ELF-1 (cell line): ENCODE measurements at regions not wholly inside any gene's neighbourhood (a gene's known extent, or its start where the extent isn't known, plus 50 kb on each side); places are given as distances from the start of the nearest gene placed in this dataset.

Source experiments
- DNase-seq: peaks from one replicate; pipeline ENCODE4 v3.0.0-alpha.2; 2016; ENCODE audit warnings: low read depth, low spot score

DNA sequence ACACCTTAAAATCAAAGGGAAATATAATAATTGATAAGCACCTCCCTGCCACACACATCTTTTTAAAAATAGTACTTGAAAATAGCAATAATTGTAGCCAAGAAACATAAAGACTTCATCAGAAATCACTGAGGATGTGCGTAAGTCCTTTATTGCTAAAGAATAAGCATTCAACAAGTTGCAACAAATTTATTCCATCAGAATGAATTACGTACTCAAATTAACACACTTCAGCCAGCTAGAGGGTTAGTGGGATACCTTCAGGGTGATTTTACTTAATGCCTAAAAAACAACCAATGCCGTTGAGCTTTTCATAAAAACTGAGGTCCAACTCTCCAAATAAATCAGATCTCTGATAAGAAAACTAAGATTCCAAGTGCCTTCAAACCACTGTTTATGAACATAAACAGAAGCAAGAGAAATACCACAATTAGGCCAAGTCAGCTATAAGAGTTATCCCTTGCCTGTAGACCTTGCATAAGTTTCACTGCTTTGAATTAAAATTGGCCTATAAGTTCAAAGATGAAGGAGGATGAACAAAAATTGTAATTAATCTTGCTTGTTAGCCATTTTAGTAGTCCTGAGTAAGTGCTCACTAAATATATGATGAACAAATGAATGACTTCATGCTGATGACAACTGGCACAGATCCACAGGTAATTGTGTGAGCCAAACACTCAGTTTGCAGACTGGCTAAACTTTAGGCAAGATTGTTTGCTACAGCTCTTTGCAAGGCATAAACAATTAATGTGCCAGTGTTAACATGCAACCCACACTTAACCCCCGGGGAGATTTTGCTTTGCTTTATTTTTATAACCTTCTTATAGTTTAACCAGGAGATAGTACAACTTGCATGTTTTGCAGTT lies 375.1 kb upstream of the THBS1 start:
- no peak for DNase-seq

DNA sequence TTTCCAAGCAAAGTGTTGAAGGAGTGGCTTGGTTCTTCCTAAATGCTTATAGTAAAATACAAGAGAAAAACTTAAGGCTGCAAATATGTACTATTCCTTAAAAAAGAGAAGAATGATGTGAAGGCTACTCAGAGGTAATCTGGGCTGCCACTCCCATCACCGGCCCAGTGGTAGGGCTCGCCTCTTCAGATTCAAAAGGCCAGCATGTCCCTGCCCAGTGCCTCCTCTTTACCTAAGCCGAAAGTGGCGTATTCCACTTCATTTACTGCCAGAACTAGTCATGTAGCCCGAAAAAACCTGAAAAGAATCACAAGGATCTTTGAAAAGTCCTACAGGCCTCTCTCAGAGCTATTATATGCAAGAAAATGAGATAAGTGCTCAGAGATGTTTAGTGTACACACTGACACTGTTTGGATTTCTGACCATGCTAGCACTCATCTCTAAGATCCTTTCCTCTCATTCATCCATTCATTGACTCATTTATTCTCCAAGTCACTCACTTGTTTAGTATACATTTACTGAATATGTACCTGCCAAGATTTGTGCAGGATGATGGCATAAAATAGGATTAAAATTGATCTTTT lies 373.3 kb upstream of the THBS1 start:
- DNase-seq: no peak

DNA sequence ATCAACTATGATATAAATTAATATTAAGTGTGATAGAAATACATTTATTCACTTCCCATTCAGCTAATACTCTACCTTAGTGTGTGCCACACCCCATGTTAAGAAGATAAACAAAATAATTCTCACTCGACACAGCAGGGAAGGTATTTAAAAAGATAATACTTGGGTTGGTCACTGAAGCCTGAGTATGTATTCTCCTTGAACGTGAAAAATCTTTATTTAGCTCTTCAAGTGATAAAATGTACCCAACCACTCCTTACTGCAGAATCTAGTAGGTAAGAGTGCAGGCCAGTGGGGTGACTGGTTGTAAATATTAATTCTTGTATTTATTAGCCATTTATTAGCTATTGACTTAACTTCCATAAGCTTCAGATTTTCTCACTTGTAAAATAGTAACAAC lies 372.7 kb upstream of the THBS1 start:
- no peak for DNase-seq

DNA sequence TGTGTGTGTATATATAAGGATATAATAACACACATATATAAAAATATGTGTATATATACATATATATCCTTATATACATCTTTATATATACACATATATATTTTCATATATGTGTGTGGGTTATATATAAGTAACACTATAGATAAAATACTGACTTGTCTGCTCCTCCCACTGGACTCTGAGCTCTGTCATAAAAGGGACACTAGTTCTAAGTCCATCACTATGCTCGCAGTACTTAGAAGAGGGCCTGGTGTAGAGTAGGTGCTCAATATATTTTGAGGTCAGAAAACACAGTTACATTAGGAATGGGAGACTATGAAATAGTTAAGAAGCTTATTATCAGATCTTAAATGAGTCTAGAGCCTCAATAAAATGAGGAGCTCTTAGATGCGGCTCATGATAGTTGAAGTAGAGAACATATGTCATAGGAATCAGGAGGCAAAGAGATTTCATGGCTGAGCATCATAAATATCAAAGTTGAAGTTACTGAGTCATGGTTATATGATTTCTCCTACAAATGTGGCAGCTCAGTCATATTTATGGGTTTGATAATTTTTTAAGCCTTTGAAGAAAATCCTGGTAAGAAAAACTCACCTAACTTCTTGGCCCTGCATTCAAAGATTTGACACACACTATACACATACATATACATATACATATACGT lies 371.2 kb upstream of the THBS1 start:
- no peak for DNase-seq

DNA sequence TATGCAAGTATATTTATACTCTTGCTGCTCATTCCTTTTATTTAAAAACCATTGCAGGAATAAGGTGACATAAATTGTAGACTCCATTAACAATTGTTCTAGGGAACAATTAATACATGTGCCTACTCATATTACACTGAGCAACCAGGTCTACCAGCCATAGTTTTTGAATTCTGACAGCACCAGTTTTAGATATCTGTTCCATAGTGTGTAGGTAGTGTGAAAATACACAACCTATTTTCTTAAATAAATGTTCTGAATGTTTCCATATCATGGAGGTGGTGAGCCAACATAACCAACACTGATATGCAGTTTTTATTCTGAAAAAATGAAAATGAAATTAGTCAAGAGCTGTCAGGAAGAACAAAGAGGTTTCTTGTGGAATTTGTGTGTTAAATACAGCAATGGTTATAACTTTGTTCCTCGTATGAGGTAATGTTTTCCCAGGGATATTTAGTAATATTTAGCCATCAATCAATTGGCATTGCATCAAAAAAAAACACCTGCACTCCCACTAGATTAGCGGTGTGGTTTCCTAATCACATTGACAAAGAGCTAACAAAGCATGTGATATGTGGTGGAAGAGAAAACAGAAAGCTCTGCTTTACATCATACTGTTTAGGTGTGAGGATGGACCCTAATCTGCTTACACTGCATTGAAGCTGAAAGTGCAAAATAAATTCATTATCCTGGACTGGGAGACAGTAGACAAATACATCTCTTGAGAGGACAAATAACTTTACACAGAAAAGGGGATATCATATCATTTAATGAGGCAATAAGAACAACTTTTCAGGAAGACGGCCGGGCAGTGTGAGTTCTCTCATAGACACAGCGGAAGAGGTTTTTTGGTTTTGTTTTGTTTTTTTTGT lies 369.5 kb upstream of the THBS1 start:
- DNase-seq: no peak

DNA sequence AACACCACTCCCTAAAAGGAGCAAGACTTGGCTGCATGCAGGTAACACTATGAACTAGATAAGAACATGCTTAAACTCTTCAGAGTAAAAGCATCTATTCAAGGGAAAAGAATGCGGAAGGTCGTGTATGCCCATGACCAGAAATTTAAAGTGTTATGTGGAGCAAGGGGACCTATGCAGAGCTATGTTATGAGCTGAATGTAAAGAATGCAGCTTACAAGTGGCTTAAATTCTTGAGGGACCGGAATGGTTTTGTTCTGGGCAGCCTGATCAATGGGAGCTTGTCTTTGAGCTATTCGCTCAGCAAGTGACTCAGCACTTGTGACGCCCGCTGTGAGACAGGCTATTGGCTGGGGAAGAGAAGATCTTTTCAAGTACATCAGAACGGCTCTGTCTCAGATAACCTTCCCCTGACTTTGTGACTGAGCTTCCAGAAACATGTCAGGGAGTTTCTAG lies 367.5 kb upstream of the THBS1 start:
- peak; percentile 94 for DNase-seq

DNA sequence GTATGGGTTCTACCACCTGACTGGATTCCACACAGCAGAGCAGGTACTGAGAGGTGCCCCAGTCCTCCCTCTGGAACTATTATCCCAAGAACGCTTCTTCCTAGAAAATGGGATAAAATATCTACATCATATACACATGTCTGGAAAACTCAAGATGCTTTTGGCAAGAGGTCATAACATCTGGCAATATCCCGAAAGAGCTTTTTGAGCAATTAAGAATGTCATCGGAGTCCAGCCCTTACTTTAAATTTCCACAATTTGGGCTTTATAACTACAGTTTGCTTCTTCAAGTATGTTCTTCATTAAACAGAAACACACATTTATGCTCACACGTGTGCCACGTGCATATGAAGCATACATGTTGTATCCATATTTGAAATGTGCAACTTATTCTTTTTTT lies 365.9 kb upstream of the THBS1 start:
- DNase-seq: no peak

DNA sequence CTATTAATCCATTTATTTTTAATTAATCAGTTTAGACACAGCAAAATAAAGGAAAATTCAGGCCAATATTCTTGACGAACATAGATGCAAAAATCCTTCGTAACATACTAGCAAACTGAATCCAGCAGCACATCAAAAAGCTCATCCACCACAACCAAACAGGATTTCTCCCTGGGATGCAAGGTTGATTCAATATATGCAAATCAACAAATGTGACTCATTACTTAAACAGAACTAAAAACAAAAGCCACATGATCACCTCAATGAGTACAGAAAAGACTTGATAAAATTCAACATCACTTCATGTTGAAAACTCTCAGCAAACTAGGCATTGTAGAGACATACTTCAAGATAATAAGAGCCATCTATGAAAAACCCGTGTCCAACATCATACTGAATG lies 364.1 kb upstream of the THBS1 start:
- DNase-seq: no peak

DNA sequence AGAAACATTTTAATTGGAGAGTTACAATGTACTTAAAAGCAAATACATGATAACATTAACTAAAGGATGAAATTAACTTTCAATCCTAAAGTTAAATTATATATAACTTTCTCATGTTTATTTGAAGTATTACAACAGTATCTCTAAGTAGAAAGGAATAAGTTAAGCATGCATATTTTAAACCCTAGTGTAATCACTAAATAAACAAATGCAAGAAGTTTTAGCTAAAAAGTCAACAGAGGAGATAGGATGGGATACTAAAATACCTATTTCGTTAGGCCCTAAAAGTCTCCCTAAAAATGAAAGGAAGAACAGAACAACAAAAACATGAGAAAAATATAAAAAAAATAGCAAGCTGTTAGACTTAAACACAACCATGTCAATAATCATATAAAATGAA lies 361.3 kb upstream of the THBS1 start:
- DNase-seq: no peak

DNA sequence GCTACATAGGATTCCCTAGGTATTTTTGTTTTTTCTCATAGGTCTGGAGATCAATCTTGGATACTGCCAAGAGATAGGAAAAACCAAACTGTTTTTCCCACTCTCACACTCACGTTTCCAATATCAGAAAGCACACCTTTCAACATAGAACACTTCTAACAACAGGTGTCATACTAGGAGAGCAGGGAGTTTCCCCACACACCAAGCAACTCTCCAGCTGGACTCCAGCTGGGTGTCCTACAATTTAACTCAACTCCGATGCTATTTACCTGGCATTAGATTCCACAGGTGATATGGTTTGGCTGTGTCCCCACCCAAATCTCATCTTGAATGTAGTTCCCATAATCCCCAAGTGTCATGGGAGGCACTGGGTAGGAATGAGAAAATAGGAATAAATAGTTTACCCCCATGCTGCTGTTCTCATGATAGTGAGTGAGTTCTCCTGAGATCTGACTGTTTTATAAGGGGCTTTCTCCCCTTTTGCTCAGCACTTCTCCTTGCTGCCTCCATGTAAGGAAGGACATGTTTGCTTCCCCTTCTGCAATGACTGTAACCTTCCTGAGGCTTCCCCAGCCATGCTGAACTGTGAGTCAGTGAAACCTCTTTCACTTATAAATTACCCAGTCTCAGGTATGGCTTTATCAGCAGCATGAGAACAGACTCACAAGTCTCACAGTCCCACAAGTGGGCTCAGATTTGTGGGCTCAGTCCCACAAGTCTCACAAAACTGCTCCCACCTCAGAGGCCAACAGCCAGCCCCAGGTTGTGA lies 354.5 kb upstream of the THBS1 start:
- DNase-seq: no peak

DNA sequence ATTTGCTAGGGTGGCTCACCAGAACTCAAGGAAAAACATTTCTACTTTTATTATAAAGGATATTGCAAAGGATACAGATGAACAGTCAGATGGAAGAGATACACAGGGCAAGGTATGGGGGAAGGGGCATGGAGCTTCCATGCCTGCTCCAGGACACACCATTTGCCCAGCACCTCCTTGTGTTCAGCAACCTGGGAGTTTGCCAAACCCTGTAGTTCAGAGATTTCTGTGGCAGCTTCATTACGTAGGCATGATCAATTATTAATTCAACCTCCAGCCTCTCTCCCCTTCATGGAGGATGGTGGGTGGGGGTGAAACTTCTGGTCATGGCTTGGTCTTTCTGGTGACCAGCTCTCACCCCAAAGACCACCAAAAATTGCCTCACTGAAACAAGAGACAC lies 353.9 kb upstream of the THBS1 start:
- no peak for DNase-seq

DNA sequence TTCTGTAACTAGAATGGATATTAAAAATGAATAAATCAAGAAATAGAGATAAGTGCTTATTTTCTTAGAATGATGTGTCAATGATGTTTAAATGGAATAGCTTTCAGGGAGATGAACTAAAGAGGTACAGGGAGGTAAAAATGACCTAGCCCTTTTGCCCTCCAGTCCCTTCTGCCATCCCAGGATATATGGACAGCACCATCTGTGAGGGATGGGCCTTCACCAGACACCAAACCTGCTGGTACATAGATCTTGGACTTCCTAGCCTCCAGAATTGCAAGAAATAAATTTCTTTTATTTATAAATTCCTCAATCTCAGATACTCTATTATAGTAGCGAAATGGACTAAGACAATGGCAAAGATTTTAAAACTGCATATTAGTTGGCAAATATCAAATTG lies 352.0 kb upstream of the THBS1 start:
- DNase-seq: no peak

DNA sequence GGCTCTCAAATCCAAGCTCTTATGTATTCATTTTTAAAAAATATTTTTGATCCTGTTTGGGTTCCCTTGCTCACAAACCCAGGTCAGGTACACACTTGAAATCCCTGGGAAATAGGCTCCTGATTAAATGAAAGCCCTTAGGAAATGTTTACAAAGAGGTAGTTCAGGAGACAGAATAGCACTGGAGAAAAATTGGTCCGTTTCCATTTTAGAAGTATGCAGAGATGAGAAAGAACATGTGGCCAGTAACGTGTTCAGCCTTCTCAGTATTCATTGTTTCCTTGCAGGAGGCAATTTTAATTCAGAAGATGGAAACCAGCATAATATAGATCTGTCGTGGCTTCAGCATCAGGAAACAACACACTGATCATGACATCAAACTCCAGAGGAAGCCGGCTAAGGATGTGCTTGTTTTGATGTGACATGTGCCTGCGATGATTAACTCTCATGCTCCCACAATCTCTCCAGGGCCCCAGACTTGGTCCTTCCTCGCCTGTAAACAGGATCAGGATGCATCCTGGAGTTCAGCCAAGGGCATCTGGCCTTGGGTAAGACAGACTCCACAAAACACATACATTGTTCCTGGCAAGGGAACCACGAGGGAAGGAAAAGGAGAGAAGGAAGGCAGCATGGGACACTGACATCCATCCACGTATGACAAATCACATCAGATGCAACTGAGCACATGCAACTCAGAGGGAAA lies 350.5 kb upstream of the THBS1 start:
- no peak for DNase-seq

DNA sequence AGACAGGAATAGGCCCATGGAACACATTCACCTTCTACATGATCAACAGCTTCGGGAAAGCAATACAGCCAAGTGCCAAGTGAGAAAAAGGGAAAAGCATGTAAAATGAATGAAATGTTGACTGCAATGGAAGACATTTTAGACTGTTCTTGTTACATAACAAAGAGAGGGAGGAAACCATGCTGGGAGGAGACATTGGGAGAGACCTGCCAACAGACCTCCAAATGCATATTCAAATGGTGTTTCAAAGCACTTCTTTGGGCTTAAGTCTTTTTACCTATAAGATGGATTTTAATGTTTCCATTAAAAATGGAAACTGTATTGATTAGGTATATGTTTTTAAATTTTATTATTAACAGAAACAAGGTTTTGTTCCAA lies 350.0 kb upstream of the THBS1 start:
- DNase-seq: no peak

DNA sequence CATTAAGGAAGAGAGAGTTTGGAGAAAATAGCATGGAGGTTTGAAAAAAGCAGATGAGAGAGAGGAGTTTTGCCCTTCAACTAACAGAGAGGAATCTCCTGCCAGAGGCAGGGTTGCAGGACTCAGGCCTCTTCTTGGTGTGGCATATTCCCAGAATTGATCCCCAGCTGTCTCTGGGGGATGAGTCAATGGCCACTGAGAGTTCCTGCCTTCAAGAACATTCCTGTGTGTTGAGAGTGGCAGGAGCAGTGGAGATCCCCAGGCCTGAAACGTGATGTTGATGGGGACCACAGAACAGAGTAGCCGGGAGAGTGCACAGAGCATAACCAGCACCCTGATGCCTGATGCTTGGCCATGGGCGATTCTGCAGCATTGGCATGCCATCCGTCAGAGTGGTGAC lies 348.4 kb upstream of the THBS1 start:
- DNase-seq: peak; percentile 45

DNA sequence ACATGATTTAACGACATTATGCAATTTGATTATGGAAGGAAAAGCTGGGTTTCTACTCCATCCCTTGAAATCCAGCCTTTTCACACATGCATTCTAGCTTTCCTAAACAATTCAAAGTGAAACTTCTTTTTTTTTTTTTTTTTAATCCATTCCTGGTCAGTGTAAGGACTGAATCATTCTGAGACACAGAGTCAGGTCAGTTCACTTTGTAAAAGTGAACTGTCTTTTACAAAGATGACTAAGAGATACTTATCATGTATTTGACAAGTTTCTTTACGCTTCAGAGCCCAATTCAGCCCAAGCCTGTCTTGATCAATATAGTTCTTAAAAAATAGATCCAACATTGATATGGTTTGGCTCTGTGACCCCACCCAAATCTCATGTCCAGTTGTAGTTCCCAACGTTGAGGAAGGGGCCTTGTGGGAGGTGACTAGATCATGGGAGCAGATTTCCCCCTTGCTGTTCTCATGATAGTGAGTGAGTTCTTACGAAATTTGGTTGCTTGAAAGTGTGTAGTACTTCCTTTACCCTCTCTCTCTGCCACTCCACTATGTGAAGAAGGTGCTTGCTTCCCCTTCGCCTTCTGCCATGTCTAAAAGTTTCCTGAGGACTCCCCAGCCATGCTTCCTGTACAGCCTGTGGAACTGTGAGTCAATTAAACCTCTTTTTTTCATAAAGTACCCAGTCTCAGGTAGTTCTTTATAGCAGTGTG lies 345.6 kb upstream of the THBS1 start:
- no peak for DNase-seq

DNA sequence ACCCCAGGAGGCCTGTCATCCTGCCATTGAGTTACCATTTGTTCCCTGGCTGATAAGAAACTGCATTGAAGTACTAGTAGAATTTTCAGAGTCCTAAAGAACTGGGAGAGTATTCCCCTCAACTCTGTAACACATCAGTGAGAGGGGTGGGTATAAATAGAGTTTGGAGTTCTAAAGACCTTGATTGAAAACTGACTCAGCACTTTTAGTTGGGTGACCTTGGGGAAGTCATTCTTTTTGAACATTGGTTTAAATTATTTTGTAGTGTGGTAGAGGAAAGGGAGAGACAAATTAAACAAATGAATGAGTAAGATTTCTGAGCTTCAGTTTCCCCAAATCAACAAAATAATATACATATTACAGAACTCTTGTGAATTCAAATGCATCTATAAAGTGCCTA lies 344.5 kb upstream of the THBS1 start:
- no peak for DNase-seq

DNA sequence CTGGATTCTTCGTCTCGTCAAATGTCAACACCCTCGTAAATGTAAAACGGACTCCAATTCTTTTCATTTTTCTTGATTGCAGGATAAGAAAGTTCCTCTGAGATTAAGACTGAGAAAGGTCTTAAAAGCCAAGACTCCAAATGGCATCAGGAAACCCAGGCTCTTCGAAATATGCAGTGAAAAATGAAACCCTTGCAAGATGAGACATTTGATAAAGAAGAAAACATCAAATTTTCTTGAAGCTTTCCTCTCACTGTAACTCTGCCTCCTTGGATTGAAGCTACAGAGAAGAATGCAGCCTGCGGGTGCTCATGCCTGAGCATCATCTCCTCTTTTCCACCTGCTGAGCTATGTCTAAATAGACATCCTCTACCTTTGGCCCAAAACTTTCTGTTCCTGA lies 342.4 kb upstream of the THBS1 start:
- no peak for DNase-seq

DNA sequence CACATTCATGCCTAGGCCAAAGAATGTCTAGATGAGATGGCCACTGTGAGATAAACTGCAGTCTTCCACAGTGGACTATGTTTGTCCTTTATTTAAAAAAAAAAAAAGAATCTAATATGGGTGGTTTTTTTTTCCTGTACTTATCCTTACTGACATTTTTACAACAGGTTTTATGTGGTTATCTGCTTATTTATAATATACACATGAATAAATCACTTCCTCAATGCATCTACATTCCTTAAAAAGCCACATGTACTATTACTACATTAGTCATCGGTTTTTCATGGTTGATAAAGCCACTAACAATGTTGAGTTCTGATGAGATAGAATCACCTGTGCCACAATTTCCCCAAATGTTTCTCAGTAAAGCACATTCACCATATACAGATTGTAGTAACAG lies 341.3 kb upstream of the THBS1 start:
- no peak for DNase-seq

DNA sequence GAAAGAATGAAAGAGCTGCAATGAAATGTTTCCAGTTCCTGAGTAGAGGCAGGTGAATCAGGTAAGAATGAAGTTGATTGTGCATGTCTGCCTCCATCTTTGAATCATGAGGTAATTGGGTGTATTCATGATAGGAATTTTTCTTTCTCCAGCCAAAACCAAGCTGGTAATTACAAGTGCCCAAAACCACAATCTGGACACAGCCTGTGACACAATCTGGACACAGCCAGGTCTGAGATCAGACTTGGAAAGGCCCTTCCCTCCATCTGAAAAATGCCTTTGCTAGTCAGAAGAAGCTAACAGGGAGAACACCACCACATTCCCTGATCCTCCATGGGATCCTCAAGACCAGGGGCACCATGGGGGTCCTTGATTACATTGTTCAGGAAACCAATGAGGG lies 338.5 kb upstream of the THBS1 start:
- no peak for DNase-seq
